K562 (cell line): ENCODE measurements at regions not wholly inside any gene's neighbourhood (a gene's known extent, or its start where the extent isn't known, plus 50 kb on each side); places are given as distances from the start of the nearest gene placed in this dataset.

ENCODE experiments used
- ARID4B ChIP-seq: sonication (generic); formaldehyde crosslinking; IDR thresholded peaks from 2 replicates; pipeline ENCODE4 v1.8.0; 2022; ENCODE audit warnings: mild to moderate bottlenecking, missing genetic modification reagents
- CBX8 ChIP-seq: fragments of 200-600 bp; sonication (generic); IDR thresholded peaks from 2 replicates; pipeline ENCODE4 v1.6.1; 2012; ENCODE audit warnings: borderline replicate concordance, mixed run types, low read depth, mild to moderate bottlenecking, moderate library complexity, mixed read lengths, low read length, control low read depth, inconsistent platforms; ENCODE audit not compliant: poor library complexity, severe bottlenecking; ENCODE audit errors: extremely low read depth
- HEY1 ChIP-seq: fragments of 250-450 bp; sonication (Bioruptor Pico); IDR thresholded peaks from 2 replicates; pipeline ENCODE4 v1.5.0; 2020; ENCODE audit warnings: mild to moderate bottlenecking, moderate library complexity, borderline replicate concordance
- MAZ ChIP-seq, 2 experiments: fragments of 450-650 bp in 1 of 2; sonication (generic) in 1 of 2; formaldehyde crosslinking; IDR thresholded peaks in 1 of 2; conservative IDR thresholded peaks in 1 of 2; 2 replicates each; pipeline versions ENCODE4 v1.4.0 to v1.5.0; 2020; ENCODE audit warnings: mild to moderate bottlenecking in 1 of 2, missing genetic modification reagents in 1 of 2
- NFIX ChIP-seq: fragments of 250-450 bp; sonication (Bioruptor Pico); IDR thresholded peaks from 2 replicates; pipeline ENCODE4 v1.4.0; 2020; ENCODE audit warnings: low read depth, mild to moderate bottlenecking, moderate library complexity
- OTX1 ChIP-seq: fragments of 450-650 bp; formaldehyde crosslinking; IDR thresholded peaks from 2 replicates; pipeline ENCODE4 v1.4.0; 2022; ENCODE audit warnings: mild to moderate bottlenecking
- PRMT5 ChIP-seq: sonication (generic); formaldehyde crosslinking; IDR thresholded peaks from 2 replicates; pipeline ENCODE4 v1.5.0; 2020; ENCODE audit warnings: missing genetic modification reagents
- ZFP1 ChIP-seq: fragments of 450-650 bp; formaldehyde crosslinking; IDR thresholded peaks from 2 replicates; pipeline ENCODE4 v1.4.0; 2020; ENCODE audit warnings: mild to moderate bottlenecking, mixed read lengths
- ZNF174 ChIP-seq: fragments of 250-450 bp; sonication (Bioruptor Pico); IDR thresholded peaks from 2 replicates; pipeline ENCODE4 v1.4.0; 2020; ENCODE audit warnings: mild to moderate bottlenecking
- TF ChIP-seq, protein P1 (sequence below): fragments of 250-450 bp; sonication (Bioruptor Pico); IDR thresholded peaks from 2 replicates; pipeline ENCODE4 v1.5.0; 2021
- TF ChIP-seq, protein P2 (sequence below): IDR thresholded peaks from 3 replicates; pipeline ENCODE4 v1.6.1; 2011; ENCODE audit warnings: borderline replicate concordance, mild to moderate bottlenecking; ENCODE audit not compliant: insufficient read length, insufficient read depth

DNA sequence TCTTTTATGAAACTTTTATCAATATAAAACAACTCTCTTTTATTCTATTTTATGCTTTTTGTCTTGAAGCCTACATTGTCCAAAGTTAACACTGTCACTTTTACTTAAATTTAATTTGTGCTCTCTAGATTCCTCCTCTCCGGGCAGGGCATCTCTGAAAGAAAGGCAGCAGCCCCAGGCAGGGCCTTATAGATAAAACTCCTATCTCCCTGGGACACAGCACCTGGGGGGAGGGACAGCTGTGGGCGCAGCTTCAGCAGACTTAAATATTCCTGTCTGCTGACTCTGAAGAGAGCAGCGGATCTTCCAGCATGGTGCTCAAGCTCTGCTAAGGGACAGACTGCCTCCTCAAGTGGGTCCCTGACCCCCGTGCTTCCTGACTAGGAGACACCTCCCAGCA, 447.7 kb upstream of the FANCL start (continued):
- no peak for TF ChIP-seq NFIX (CRISPR knock-in tag)
- no peak for TF ChIP-seq ZNF174 (CRISPR knock-in tag)
- no peak for TF ChIP-seq OTX1
- TF ChIP-seq, protein P1, sequence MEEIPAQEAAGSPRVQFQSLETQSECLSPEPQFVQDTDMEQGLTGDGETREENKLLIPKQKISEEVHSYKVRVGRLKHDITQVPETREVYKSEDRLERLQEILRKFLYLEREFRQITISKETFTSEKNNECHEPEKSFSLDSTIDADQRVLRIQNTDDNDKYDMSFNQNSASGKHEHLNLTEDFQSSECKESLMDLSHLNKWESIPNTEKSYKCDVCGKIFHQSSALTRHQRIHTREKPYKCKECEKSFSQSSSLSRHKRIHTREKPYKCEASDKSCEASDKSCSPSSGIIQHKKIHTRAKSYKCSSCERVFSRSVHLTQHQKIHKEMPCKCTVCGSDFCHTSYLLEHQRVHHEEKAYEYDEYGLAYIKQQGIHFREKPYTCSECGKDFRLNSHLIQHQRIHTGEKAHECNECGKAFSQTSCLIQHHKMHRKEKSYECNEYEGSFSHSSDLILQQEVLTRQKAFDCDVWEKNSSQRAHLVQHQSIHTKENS = no peak
- peak in 1 of 2 experiments; percentile 42; a peak in 1 of 4 replicates for TF ChIP-seq MAZ (CRISPR knock-in tag; conservative IDR thresholded peaks at IDR 0.05 in 1 of 2, IDR thresholded peaks at IDR 0.05 in 1 of 2)
- no peak for TF ChIP-seq ARID4B
- TF ChIP-seq CBX8 = no peak
- TF ChIP-seq PRMT5 (CRISPR knock-in tag) = no peak
- TF ChIP-seq, protein P2, sequence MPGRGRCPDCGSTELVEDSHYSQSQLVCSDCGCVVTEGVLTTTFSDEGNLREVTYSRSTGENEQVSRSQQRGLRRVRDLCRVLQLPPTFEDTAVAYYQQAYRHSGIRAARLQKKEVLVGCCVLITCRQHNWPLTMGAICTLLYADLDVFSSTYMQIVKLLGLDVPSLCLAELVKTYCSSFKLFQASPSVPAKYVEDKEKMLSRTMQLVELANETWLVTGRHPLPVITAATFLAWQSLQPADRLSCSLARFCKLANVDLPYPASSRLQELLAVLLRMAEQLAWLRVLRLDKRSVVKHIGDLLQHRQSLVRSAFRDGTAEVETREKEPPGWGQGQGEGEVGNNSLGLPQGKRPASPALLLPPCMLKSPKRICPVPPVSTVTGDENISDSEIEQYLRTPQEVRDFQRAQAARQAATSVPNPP = no peak
- no peak for TF ChIP-seq HEY1 (CRISPR knock-in tag)
- TF ChIP-seq ZFP1 = no peak
